Hepatocyte (in vitro differentiated cells): ENCODE measurements at regions not wholly inside any gene's neighbourhood (a gene's known extent, or its start where the extent isn't known, plus 50 kb on each side); places are given as distances from the start of the nearest gene placed in this dataset.

ENCODE experiments used
- CTCF ChIP-seq: fragments of 200-600 bp; sonication (generic); IDR thresholded peaks from 2 replicates; pipeline ENCODE4 v1.5.1; 2016; ENCODE audit warnings: antibody characterized with exemption, mild to moderate bottlenecking; ENCODE audit not compliant: poor library complexity
- EZH2 ChIP-seq: fragments of 200-600 bp; sonication (generic); IDR thresholded peaks from 2 replicates; pipeline ENCODE4 v1.6.1; 2016; ENCODE audit warnings: antibody characterized with exemption, mild to moderate bottlenecking, borderline replicate concordance

- TF ChIP-seq CTCF, result no peak
- TF ChIP-seq EZH2, result no peak
These were observed 91.9 kb upstream of the SLC25A33 start for GRCh38 chr1:9447215-9447960.
